HCT116 (cell line): ENCODE measurements at regions not wholly inside any gene's neighbourhood (a gene's known extent, or its start where the extent isn't known, plus 50 kb on each side); places are given as distances from the start of the nearest gene placed in this dataset.

Experiments used
- ATAC-seq: fragments of 200-7000 bp; cut with Tn5 transposase; 2 replicates; pipeline ENCODE4 v1.9.1; 2020; ENCODE audit warnings: mild to moderate bottlenecking, moderate library complexity
- BruUV-seq: library from RNA; stranded (reverse); fragments of 400-500 nt; replicated peaks from 2 replicates; lab custom pipeline; 2021; lab: Mats Ljungman, UMichigan
- CTCF ChIA-PET: fragments of 300-600 bp; sonication (Branson Sonifier 250); formaldehyde crosslinking; loops from one replicate; lab custom pipeline; 2021; ENCODE audit warnings: antibody characterized with exemption; lab: Charles Lee
- POLR2A ChIA-PET: fragments of 300-600, 350-600 bp; sonication (Branson Sonifier 250); formaldehyde crosslinking; loops from one replicate; lab custom pipeline; 2021; ENCODE audit warnings: antibody characterized with exemption; lab: Charles Lee
- RAD21 ChIA-PET, 2 experiments: fragments of 300-600 bp; sonication (Branson Sonifier 250); formaldehyde crosslinking; loops; one replicate each; lab custom pipeline; 2023; ENCODE audit warnings: low total read pairs in 2 of 2; ENCODE audit not compliant: uncharacterized antibody in 2 of 2, unreplicated experiment in 2 of 2, low non-redundant PET in 1 of 2; lab: Charles Lee
- DNase-seq: peaks from one replicate; pipeline ENCODE4 v3.0.0-alpha.2; 2010; ENCODE audit warnings: low read depth, low spot score
- H2AFZ ChIP-seq: fragments of 200-600 bp; shearing (Covaris generic), sonication (generic); 2 replicates; pipeline ENCODE4 v1.6.1; 2017; ENCODE audit warnings: low read depth, mixed run types, mixed read lengths, antibody characterized with exemption, low read length; ENCODE audit not compliant: poor library complexity, severe bottlenecking
- H3K27ac ChIP-seq: 2 replicates; pipeline ENCODE4 v1.5.1; 2012; ENCODE audit warnings: low read depth, low read length
- H3K27me3 ChIP-seq: fragments of 200-600 bp; sonication (generic); 2 replicates; pipeline ENCODE4 v1.6.1; 2016; ENCODE audit warnings: mixed run types, low read length, mixed read lengths; ENCODE audit not compliant: insufficient read depth
- H3K36me3 ChIP-seq, 2 experiments: fragments of 200-500 bp in 1 of 2; fragments of 200-600 bp in 1 of 2; sonication (Bioruptor generic) in 1 of 2; sonication (generic) in 1 of 2; 2 replicates each; pipeline versions ENCODE4 v1.5.1 to v1.6.1; 2014 to 2016; ENCODE audit warnings: low read length in 2 of 2, inconsistent platforms in 1 of 2, mixed read lengths in 1 of 2, mixed run types in 1 of 2; ENCODE audit not compliant: insufficient read depth in 2 of 2, control insufficient read depth in 1 of 2
- H3K4me1 ChIP-seq, 2 experiments: fragments of 200-600 bp in 1 of 2; sonication (generic) in 1 of 2; 2 replicates each; pipeline versions ENCODE4 v1.5.1 to v1.6.1; 2012 to 2017; ENCODE audit warnings: low read length in 2 of 2, inconsistent platforms in 1 of 2, mild to moderate bottlenecking in 1 of 2, mixed read lengths in 1 of 2, mixed run types in 1 of 2, moderate library complexity in 1 of 2; ENCODE audit not compliant: insufficient read depth in 2 of 2, control insufficient read depth in 1 of 2
- H3K4me2 ChIP-seq: fragments of 200-600 bp; sonication (generic); 2 replicates; pipeline ENCODE4 v1.6.1; 2017; ENCODE audit warnings: mixed run types, low read length, mixed read lengths
- H3K4me3 ChIP-seq, 2 experiments: fragments of 200-600 bp in 1 of 2; sonication (generic) in 1 of 2; replicated peaks in 1 of 2; 2 replicates each; pipeline ENCODE4 v1.5.1; 2011 to 2016; ENCODE audit warnings: low read length in 2 of 2, control low read depth in 1 of 2, low read depth in 1 of 2, mild to moderate bottlenecking in 1 of 2, mixed read lengths in 1 of 2, mixed run types in 1 of 2
- H3K79me2 ChIP-seq: fragments of 200-600 bp; sonication (generic); 2 replicates; pipeline ENCODE4 v1.6.1; 2017; ENCODE audit warnings: mild to moderate bottlenecking, mixed run types, low read length, moderate library complexity, mixed read lengths; ENCODE audit not compliant: insufficient read depth
- H3K9ac ChIP-seq: fragments of 200-600 bp; sonication (generic); 2 replicates; pipeline ENCODE4 v1.6.1; 2016; ENCODE audit warnings: low read length, mixed read lengths
- H3K9me2 ChIP-seq: fragments of 200-600 bp; sonication (generic), shearing (Covaris generic); 2 replicates; pipeline ENCODE4 v1.6.1; 2017; ENCODE audit warnings: mixed run types, mild to moderate bottlenecking, moderate library complexity; ENCODE audit not compliant: insufficient read depth
- H3K9me3 ChIP-seq, 2 experiments: fragments of 200-500 bp in 1 of 2; fragments of 200-600 bp in 1 of 2; sonication (Bioruptor generic) in 1 of 2; sonication (generic) in 1 of 2; 2 replicates each; pipeline ENCODE4 v1.6.1; 2014 to 2017; ENCODE audit warnings: low read length in 2 of 2, mixed read lengths in 2 of 2, inconsistent platforms in 1 of 2, low read depth in 1 of 2, mild to moderate bottlenecking in 1 of 2, mixed run types in 1 of 2, moderate library complexity in 1 of 2; ENCODE audit not compliant: control insufficient read depth in 1 of 2, insufficient read depth in 1 of 2
- H4K20me1 ChIP-seq: fragments of 200-600 bp; sonication (generic), shearing (Covaris generic); 2 replicates; pipeline ENCODE4 v1.6.1; 2017; ENCODE audit warnings: mixed run types, mild to moderate bottlenecking, moderate library complexity; ENCODE audit not compliant: insufficient read depth
- CEBPB ChIP-seq: IDR thresholded peaks from 2 replicates; pipeline ENCODE4 v1.6.1; 2012; ENCODE audit warnings: low read depth
- EGR1 ChIP-seq: IDR thresholded peaks from 2 replicates; pipeline ENCODE4 v1.6.1; 2012; ENCODE audit warnings: low read depth
- EZH2 ChIP-seq: fragments of 200-600 bp; sonication (generic); IDR thresholded peaks from 2 replicates; pipeline ENCODE4 v1.6.1; 2017; ENCODE audit warnings: antibody characterized with exemption, mixed run types
- EZH2phosphoT487 ChIP-seq: fragments of 200-600 bp; IDR thresholded peaks from 2 replicates; pipeline ENCODE4 v1.6.1; 2018; ENCODE audit warnings: antibody characterized with exemption, borderline replicate concordance
- FOSL1 ChIP-seq: IDR thresholded peaks from 2 replicates; pipeline ENCODE4 v1.6.1; 2012; ENCODE audit warnings: low read depth
- POLR2A ChIP-seq: IDR thresholded peaks from 2 replicates; pipeline ENCODE4 v1.7.0; 2011; ENCODE audit warnings: borderline replicate concordance; ENCODE audit not compliant: insufficient read depth, insufficient read length; ENCODE audit errors: extremely low read depth
- POLR2AphosphoS5 ChIP-seq: IDR thresholded peaks from 2 replicates; pipeline ENCODE4 v1.6.1; 2011; ENCODE audit warnings: mild to moderate bottlenecking, low read depth, low read length, moderate library complexity
- RAD21 ChIP-seq: IDR thresholded peaks from 2 replicates; pipeline ENCODE4 v1.6.1; 2012; ENCODE audit warnings: low read depth, mild to moderate bottlenecking
- SP1 ChIP-seq: IDR thresholded peaks from 2 replicates; pipeline ENCODE4 v1.6.1; 2012; ENCODE audit warnings: low read depth
- SRF ChIP-seq: IDR thresholded peaks from 2 replicates; pipeline ENCODE4 v1.6.1; 2012; ENCODE audit warnings: low read depth
- YY1 ChIP-seq: IDR thresholded peaks from 2 replicates; pipeline ENCODE4 v1.6.1; 2011; ENCODE audit warnings: low read length, low read depth, moderate library complexity, mild to moderate bottlenecking; ENCODE audit not compliant: insufficient replicate concordance; ENCODE audit errors: extremely low read depth
- ZFX ChIP-seq: fragments of 450-650 bp; IDR thresholded peaks from 2 replicates; pipeline ENCODE4 v1.6.1; 2017
- intact Hi-C: fragments of 100-400 bp; cut with micrococcal nuclease; formaldehyde crosslinking; loops from 2 replicates; pipeline ENCODE4 v1.10.0; 2022
- TF ChIP-seq, protein P1 (sequence below): IDR thresholded peaks from 2 replicates; pipeline ENCODE4 v1.6.1; 2011; ENCODE audit warnings: mild to moderate bottlenecking, low read length, moderate library complexity; ENCODE audit not compliant: insufficient replicate concordance; ENCODE audit errors: extremely low read depth
- TF ChIP-seq, protein P2 (sequence below), 3 experiments: fragments of 200-600 bp in 1 of 3; sonication (generic) in 1 of 3; IDR thresholded peaks in 2 of 3; conservative IDR thresholded peaks in 1 of 3; 2 replicates each; pipeline ENCODE4 v1.5.1; 2012 to 2017; ENCODE audit warnings: low read depth in 2 of 3, low read length in 2 of 3, antibody characterized with exemption in 1 of 3, borderline replicate concordance in 1 of 3, control low read depth in 1 of 3, mild to moderate bottlenecking in 1 of 3, mixed read lengths in 1 of 3, mixed run types in 1 of 3, moderate library complexity in 1 of 3; ENCODE audit not compliant: insufficient read depth in 1 of 3
- TF ChIP-seq, protein P3 (sequence below): IDR thresholded peaks from 2 replicates; pipeline ENCODE4 v1.6.1; 2012
- TF ChIP-seq, protein P4 (sequence below): IDR thresholded peaks from 2 replicates; pipeline ENCODE4 v1.6.1; 2012; ENCODE audit warnings: low read depth

DNA sequence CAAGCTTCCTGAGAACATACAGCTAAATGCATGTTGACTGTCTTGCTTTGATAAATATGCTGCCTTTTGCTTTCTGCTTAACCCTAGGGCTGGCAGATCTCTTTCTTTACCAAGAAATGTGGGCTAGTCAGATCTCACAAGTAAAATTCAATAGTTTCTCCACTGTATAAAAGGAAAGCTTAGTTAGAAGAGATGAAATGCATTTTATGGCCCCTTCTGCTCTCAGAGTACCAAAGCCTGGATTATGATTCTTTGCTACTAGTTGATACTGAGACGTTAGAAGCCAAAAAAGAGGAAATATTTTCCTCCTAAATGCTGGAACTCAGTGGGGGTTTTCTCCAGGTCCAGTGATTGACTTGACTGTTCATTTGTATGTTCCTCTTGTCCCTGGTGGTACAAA lies 552.7 kb downstream of the SNAPC1 start (continued):
- TF ChIP-seq, protein P1, sequence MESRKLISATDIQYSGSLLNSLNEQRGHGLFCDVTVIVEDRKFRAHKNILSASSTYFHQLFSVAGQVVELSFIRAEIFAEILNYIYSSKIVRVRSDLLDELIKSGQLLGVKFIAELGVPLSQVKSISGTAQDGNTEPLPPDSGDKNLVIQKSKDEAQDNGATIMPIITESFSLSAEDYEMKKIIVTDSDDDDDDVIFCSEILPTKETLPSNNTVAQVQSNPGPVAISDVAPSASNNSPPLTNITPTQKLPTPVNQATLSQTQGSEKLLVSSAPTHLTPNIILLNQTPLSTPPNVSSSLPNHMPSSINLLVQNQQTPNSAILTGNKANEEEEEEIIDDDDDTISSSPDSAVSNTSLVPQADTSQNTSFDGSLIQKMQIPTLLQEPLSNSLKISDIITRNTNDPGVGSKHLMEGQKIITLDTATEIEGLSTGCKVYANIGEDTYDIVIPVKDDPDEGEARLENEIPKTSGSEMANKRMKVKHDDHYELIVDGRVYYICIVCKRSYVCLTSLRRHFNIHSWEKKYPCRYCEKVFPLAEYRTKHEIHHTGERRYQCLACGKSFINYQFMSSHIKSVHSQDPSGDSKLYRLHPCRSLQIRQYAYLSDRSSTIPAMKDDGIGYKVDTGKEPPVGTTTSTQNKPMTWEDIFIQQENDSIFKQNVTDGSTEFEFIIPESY, result no peak
- TF ChIP-seq EZH2, result no peak
- no peak for TF ChIP-seq EZH2phosphoT487
- no peak for TF ChIP-seq SP1
- TF ChIP-seq, protein P2, sequence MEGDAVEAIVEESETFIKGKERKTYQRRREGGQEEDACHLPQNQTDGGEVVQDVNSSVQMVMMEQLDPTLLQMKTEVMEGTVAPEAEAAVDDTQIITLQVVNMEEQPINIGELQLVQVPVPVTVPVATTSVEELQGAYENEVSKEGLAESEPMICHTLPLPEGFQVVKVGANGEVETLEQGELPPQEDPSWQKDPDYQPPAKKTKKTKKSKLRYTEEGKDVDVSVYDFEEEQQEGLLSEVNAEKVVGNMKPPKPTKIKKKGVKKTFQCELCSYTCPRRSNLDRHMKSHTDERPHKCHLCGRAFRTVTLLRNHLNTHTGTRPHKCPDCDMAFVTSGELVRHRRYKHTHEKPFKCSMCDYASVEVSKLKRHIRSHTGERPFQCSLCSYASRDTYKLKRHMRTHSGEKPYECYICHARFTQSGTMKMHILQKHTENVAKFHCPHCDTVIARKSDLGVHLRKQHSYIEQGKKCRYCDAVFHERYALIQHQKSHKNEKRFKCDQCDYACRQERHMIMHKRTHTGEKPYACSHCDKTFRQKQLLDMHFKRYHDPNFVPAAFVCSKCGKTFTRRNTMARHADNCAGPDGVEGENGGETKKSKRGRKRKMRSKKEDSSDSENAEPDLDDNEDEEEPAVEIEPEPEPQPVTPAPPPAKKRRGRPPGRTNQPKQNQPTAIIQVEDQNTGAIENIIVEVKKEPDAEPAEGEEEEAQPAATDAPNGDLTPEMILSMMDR (IDR thresholded peaks at IDR 0.05 in 2 of 3, conservative IDR thresholded peaks at IDR 0.05 in 1 of 3; ENCODE audit: borderline replicate concordance in 1 of 3, insufficient read depth in 1 of 3, low read depth in 2 of 3, low read length in 2 of 3), result no peak
- TF ChIP-seq YY1, result no peak
- TF ChIP-seq EGR1, result no peak
- TF ChIP-seq RAD21, result no peak
- TF ChIP-seq, protein P3, sequence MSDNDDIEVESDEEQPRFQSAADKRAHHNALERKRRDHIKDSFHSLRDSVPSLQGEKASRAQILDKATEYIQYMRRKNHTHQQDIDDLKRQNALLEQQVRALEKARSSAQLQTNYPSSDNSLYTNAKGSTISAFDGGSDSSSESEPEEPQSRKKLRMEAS, result no peak
- TF ChIP-seq CEBPB, result no peak
- TF ChIP-seq POLR2A, result no peak

DNA sequence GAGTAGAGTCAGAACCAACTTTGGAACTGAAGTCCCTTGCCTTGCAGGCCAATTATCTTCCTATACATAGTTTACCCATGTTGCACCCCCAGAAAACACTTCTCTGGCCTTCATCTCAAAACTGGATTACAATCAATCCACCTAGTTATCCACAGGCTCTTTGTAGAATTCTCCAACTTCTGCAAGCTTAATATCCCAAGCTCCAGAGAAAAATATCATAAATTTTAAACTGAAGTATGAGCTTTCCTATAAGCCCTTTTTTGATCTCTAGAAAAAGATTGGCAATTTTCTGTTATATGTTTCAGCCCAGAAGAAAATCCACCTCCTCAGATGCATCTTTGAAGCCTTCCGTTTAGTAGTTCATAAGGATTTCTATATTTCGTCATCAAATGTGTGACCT lies 553.4 kb downstream of the SNAPC1 start:
- Histone ChIP-seq H2AFZ (no peak overlapping the region), H3K9me2 (no peaks in the 10 kb centered on the region)

More for the DNA sequence above, 553.4 kb downstream of the SNAPC1 start:
- H4K20me1 ChIP-seq, result no peaks in the 10 kb centered on the region
- no peak overlapping the region for H3K4me3 ChIP-seq
- no peaks in the 10 kb centered on the region for H3K27me3 ChIP-seq
- ChIA-PET RAD21 (no interaction called here), POLR2A (no interaction called here)
- no peak for ATAC-seq
- H3K4me1 ChIP-seq, result no peaks in the 10 kb centered on the region
- H3K36me3 ChIP-seq, result no peaks in the 10 kb centered on the region; a peak in 1 of 4 replicates
- no peaks in the 10 kb centered on the region for H3K79me2 ChIP-seq
- H3K9me3 ChIP-seq, result peaks cover 0 to 3% of the 10 kb centered on the region in 2 experiments; a peak in 2 of 4 replicates
- TF ChIP-seq POLR2AphosphoS5 (no peak), EGR1 (no peak), YY1 (no peak), EZH2phosphoT487 (no peak), ZFX (no peak), FOSL1 (no peak), RAD21 (no peak), SRF (no peak)
- TF ChIP-seq, protein P4, sequence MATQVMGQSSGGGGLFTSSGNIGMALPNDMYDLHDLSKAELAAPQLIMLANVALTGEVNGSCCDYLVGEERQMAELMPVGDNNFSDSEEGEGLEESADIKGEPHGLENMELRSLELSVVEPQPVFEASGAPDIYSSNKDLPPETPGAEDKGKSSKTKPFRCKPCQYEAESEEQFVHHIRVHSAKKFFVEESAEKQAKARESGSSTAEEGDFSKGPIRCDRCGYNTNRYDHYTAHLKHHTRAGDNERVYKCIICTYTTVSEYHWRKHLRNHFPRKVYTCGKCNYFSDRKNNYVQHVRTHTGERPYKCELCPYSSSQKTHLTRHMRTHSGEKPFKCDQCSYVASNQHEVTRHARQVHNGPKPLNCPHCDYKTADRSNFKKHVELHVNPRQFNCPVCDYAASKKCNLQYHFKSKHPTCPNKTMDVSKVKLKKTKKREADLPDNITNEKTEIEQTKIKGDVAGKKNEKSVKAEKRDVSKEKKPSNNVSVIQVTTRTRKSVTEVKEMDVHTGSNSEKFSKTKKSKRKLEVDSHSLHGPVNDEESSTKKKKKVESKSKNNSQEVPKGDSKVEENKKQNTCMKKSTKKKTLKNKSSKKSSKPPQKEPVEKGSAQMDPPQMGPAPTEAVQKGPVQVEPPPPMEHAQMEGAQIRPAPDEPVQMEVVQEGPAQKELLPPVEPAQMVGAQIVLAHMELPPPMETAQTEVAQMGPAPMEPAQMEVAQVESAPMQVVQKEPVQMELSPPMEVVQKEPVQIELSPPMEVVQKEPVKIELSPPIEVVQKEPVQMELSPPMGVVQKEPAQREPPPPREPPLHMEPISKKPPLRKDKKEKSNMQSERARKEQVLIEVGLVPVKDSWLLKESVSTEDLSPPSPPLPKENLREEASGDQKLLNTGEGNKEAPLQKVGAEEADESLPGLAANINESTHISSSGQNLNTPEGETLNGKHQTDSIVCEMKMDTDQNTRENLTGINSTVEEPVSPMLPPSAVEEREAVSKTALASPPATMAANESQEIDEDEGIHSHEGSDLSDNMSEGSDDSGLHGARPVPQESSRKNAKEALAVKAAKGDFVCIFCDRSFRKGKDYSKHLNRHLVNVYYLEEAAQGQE, result no peak
- TF ChIP-seq, all 23 proteins: peak for 0
- intact Hi-C loops, result no loop called here
- CTCF ChIA-PET, result no interaction called here
- H3K27ac ChIP-seq, result no peak overlapping the region
- no peak overlapping the region for H3K9ac ChIP-seq
- DNase-seq, result no peak
- BruUV-seq, result no TSS peak
- no peak overlapping the region for H3K4me2 ChIP-seq
